Natural killer cell treated with Interleukin-12 subunit alpha and Interleukin-12 subunit beta and Interleukin-15 and Interleukin-18, amount 100 ng/mL, for 72 hours (primary cell): ENCODE measurements at regions not wholly inside any gene's neighbourhood (a gene's known extent, or its start where the extent isn't known, plus 50 kb on each side); places are given as distances from the start of the nearest gene placed in this dataset.

Experiments
- ATAC-seq, 2 donors: fragments of 150-1000 bp; cut with Tn5 transposase in 1 of 2; sonication (Bioruptor Pico), chemical (Tn5 transposase) in 1 of 2; 2 replicates each; pipeline ENCODE4 v1.10.0; 2021
- DNase-seq: peaks from one replicate; pipeline ENCODE4 v3.0.0; 2022; ENCODE audit warnings: low spot score
- H3K27ac Mint-ChIP-seq, 2 donors: 1 replicate in 1 of 2; 2 replicates in 1 of 2; pipeline ENCODE4 v1.8.0; 2022; ENCODE audit warnings: mixed read lengths in 2 of 2, mild to moderate bottlenecking in 1 of 2, moderate library complexity in 1 of 2
- H3K27me3 Mint-ChIP-seq, 2 donors: 1 replicate in 1 of 2; 2 replicates in 1 of 2; pipeline ENCODE4 v1.8.0; 2022; ENCODE audit warnings: mixed read lengths in 2 of 2
- H3K36me3 Mint-ChIP-seq: one replicate; pipeline ENCODE4 v1.8.0; 2022; ENCODE audit warnings: mixed read lengths
- H3K4me1 Mint-ChIP-seq, 2 donors: 1 replicate in 1 of 2; 2 replicates in 1 of 2; pipeline ENCODE4 v1.8.0; 2022; ENCODE audit warnings: low read depth in 2 of 2, mixed read lengths in 2 of 2, mild to moderate bottlenecking in 1 of 2
- H3K4me3 Mint-ChIP-seq: one replicate; pipeline ENCODE4 v1.8.0; 2022; ENCODE audit warnings: mixed read lengths
- H3K9me3 Mint-ChIP-seq: 2 replicates; pipeline ENCODE4 v1.8.0; 2022; ENCODE audit warnings: mixed read lengths

DNA sequence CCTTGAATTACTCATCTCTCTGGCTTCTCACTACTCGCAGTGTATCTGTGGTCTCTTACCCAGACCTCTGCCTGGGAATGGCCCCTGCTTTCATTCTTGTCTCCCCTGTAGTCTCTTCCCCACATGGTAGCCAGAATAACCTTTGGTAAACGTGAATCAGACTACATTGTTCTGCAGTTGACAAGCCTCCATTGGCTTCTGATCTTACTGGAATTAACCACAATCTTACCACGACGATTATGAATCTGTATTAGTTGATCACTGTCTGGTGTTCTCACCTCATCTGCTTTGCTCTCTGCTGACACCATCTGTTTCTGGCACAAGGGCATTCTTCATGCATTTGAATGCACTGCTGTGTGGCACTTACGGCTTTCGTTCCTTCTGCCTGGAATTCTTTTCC lies 781.2 kb downstream of the MTRR start:
- Mint-ChIP-seq H3K4me3 (no peak overlapping the region), H3K9me3 (peaks cover 21% of the 10 kb centered on the region), H3K36me3 (peaks cover 9% of the 10 kb centered on the region), H3K27ac (no peak overlapping the region), H3K27me3 (no peaks in the 10 kb centered on the region), H3K4me1 (no peaks in the 10 kb centered on the region)
- ATAC-seq = no peak
- DNase-seq = no peak

DNA sequence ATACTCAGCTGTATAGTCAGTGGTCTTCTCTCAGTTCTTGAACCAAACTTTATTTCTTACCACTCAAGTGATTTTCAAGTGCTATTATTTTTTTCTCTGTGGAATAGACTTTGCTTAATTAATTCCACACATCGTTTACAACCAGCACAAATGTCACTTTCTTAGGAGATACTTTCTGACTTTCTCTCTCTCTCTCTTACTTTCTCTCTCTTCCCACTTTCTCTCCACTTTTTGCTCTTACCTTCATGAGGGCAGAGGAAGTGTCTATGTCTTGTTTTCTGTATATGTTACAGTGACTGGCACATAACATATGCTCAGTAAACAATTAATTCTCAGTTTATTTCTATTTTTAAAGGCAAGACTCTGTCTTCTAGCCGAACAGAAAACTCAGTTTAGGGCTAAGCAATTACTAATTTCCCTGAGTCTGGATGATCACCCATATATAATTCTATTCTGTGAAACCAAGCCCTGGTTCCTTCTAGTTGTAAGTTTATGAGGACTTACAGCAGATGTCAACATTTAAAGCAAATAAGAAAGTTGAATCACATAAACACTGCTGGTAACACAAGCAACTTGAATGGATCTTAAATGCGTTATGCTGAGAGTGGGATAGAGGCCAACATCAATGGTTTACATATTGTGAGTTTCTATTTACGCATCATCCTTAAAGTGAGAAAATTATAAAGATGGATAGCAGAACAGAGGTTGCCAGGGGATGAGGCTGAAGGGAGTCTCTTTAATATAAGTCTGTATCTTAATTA lies 791.4 kb downstream of the MTRR start:
- Mint-ChIP-seq H3K36me3 (peaks cover 4% of the 10 kb centered on the region), H3K27me3 (no peaks in the 10 kb centered on the region), H3K9me3 (peaks cover 10% of the 10 kb centered on the region), H3K27ac (no peak overlapping the region), H3K4me3 (no peak overlapping the region), H3K4me1 (no peaks in the 10 kb centered on the region)
- ATAC-seq (no peak), DNase-seq (no peak)

DNA sequence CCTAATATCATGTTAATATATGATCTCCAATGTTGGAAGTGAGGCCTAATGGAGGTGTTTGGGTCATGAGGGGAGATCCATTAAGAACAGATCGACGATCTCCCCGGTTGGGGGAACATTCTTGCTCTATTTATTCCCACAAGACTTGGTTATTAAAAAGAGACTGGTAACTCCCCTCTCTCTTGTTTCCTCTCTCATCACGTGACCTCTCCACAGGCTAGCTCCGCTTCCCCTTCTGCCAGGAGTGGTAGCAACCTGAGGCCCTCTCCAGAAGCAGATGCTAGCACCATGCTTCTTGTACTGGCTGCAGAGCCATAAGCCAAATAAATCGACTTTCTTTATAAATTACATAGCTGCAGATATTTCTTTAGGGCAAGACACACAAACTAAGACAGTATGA lies 794.4 kb downstream of the MTRR start:
- ATAC-seq = no peak
- Mint-ChIP-seq H3K36me3 (no peaks in the 10 kb centered on the region), H3K9me3 (peaks cover 4% of the 10 kb centered on the region), H3K27me3 (no peaks in the 10 kb centered on the region), H3K4me3 (no peak overlapping the region), H3K27ac (no peak overlapping the region), H3K4me1 (no peaks in the 10 kb centered on the region)
- no peak for DNase-seq

DNA sequence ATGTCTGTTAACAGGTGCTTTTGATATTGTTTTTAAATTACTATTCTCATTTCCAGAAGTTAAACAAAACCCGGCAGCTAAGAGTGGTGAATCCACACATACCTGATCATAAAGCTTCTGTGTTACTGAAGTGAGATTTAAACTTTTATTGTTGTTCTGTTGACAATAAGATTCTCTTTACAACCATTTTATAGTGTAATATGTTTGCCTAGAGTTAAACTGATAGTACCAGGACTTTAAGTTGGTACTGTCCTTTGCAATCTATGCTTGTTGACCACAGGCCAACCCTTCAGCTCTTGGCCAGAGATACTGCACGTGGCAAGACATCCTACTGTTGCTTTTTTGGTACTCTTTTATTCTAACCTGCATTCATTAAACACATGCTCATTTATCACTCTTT lies 806.2 kb downstream of the MTRR start:
- H3K27me3 Mint-ChIP-seq = no peaks in the 10 kb centered on the region
- ATAC-seq = no peak
- no peak overlapping the region for H3K4me3 Mint-ChIP-seq
- no peaks in the 10 kb centered on the region for H3K36me3 Mint-ChIP-seq
- H3K27ac Mint-ChIP-seq = no peak overlapping the region
- no peak for DNase-seq
- H3K4me1 Mint-ChIP-seq = no peaks in the 10 kb centered on the region
- H3K9me3 Mint-ChIP-seq = peaks cover 4% of the 10 kb centered on the region

DNA sequence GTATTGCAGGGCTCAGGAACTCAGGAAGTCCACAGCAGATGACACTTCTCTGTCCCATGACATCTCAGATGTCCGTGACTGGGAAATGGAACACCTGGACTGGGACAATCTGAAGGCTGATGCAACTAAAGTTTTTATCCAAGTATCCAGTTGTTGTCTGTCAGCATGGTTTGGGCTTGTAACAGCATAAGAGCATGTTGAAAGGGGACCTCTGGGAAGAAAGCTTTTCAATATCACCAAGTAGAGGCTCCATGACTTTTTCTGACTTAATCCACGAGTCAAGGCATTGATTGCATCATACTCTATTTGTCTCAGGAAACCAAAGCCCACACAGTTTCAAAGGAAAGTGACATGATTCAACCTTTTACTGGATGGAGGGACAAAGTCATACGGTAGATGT lies 807.7 kb downstream of the MTRR start:
- peaks cover 4% of the 10 kb centered on the region for H3K9me3 Mint-ChIP-seq
- H3K27me3 Mint-ChIP-seq = no peaks in the 10 kb centered on the region
- DNase-seq (no peak), ATAC-seq (no peak)
- H3K4me3 Mint-ChIP-seq = no peak overlapping the region
- no peaks in the 10 kb centered on the region for H3K4me1 Mint-ChIP-seq
- no peaks in the 10 kb centered on the region for H3K36me3 Mint-ChIP-seq
- no peak overlapping the region for H3K27ac Mint-ChIP-seq

DNA sequence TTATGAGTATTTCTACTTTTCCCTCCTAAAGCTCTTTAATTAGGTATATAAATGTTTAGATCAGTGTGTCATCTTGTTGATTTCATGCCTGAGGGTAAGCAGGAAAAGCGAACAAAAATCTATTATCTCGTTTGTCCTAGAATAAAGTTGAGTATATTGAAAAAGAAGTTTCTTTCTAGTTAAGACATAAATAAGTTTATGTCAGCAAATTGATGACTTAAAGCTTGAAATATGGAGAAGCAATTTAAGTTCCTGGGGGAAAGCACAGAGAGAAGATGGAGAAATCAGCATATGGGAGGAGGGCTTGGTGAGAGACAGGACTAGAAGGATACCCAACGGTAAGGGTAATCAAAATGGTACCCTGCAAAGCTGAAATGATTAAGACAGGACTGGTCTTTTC lies 813.4 kb downstream of the MTRR start:
- no peak for DNase-seq
- Mint-ChIP-seq H3K4me1 (no peaks in the 10 kb centered on the region), H3K27me3 (no peaks in the 10 kb centered on the region), H3K36me3 (no peaks in the 10 kb centered on the region), H3K4me3 (no peak overlapping the region), H3K27ac (no peak overlapping the region), H3K9me3 (peaks cover 4% of the 10 kb centered on the region)
- no peak for ATAC-seq

DNA sequence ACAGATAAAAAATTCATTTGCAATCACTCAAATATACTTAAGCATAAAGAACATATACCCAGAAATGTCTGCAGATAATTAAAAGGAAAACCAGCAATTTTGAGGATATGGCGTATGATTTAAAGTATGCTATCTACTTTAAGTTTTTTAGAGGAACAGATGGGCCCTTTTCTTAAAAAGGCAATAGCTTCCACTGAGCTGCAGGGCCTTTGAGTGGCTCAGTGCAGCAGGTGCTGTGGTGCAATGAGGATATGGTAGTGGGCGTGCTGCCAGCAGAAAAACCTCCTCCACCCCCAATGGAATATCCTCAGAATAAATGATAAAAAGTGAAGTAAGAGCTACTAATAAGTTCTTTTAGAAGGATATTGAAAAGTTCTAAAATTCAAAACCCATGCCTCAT lies 814.5 kb downstream of the MTRR start:
- DNase-seq (no peak), ATAC-seq (no peak)
- H3K4me3 Mint-ChIP-seq = no peak overlapping the region

DNA sequence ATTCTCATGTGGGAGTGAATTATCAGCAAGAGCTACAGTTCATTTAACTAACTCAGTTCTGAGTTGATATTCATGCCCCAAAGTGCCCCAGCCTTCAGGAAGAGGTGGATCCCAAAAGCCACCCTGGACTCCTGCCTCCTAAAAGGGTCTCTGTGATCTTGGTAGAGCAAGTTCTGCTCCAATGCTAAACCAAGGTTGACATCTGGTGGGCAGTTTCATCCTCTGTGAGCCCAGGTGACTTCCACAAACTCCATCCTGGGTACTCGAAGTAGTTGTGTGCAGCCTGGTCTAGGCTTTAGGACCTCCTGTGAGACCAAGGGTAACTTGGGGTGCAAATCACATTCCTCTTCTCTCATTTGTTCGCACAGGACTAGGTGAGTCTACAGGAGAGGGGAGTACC lies 816.8 kb downstream of the MTRR start:
- Mint-ChIP-seq H3K27ac (no peak overlapping the region), H3K9me3 (peaks cover 2% of the 10 kb centered on the region), H3K27me3 (no peaks in the 10 kb centered on the region), H3K4me3 (no peak overlapping the region), H3K4me1 (no peaks in the 10 kb centered on the region), H3K36me3 (no peaks in the 10 kb centered on the region)
- ATAC-seq (no peak), DNase-seq (no peak)

More for the DNA sequence above, 814.5 kb downstream of the MTRR start:
- Mint-ChIP-seq H3K27ac (no peak overlapping the region), H3K9me3 (peaks cover 2% of the 10 kb centered on the region), H3K36me3 (no peaks in the 10 kb centered on the region), H3K27me3 (no peaks in the 10 kb centered on the region), H3K4me1 (no peaks in the 10 kb centered on the region)

DNA sequence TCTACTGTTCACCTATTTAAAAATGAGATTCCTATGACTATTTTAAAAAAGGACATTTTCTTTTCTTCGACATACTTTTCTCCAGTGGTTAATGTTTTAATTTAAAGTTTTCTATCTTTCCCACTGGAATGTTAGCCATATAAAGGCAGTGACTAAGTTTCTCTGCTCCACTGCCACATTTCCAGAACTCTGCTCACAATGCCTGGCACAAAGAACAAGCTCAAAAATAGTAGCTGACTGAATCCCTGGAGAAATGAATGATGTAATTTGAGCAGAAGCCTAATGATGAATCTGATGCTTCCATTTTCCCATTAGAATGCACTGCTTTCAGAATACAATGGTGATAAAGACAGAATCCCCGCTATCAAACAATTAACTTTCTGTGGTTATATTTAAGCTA lies 817.8 kb downstream of the MTRR start:
- Mint-ChIP-seq H3K4me3 (no peak overlapping the region), H3K36me3 (no peaks in the 10 kb centered on the region), H3K27me3 (no peaks in the 10 kb centered on the region), H3K9me3 (peaks cover 2% of the 10 kb centered on the region), H3K27ac (no peak overlapping the region), H3K4me1 (no peaks in the 10 kb centered on the region)
- no peak for DNase-seq
- no peak for ATAC-seq

DNA sequence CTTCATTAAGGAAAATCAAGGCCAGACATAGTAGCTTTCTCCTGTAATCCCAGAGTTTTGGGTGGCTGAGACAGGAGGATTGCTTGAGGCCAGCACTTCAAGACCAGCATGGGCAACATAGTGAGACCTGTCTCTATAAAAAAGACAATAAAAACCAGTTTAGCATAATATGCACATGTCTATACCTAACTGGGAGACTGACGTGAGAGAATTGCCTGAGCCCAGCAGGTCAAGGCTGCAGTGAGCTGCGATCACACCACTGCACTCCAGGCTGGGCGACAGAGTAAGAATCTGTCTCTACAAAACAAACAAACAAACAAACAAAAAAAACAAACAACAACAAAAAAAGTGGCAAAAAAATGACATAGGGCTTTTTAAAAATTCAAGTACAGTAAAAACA lies 820.8 kb downstream of the MTRR start:
- H3K9me3 Mint-ChIP-seq = peaks cover 6% of the 10 kb centered on the region
- DNase-seq (no peak), ATAC-seq (no peak)
- H3K27ac Mint-ChIP-seq = no peak overlapping the region
- no peak overlapping the region for H3K4me3 Mint-ChIP-seq
- H3K36me3 Mint-ChIP-seq = no peaks in the 10 kb centered on the region
- H3K27me3 Mint-ChIP-seq = no peaks in the 10 kb centered on the region
- no peaks in the 10 kb centered on the region for H3K4me1 Mint-ChIP-seq

DNA sequence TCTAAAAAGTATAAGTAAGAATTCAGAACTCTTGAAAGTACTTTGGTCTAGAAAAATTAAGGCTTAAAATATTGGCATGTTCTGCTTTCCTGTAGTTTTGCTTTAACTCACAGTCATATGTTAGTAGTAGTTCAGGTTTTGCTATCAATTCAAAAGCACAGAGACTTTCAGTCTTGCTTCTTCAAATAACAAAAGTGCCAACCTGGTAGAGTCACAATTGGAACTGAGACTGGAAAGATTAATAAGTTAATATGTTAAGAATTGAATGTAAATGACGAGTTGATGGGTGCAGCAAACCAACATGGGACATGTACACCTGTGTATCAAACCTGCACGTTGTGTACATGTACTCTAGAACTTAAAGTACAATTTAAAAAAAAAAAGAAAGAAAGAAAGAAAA lies 822.3 kb downstream of the MTRR start:
- no peak overlapping the region for H3K27ac Mint-ChIP-seq

DNA sequence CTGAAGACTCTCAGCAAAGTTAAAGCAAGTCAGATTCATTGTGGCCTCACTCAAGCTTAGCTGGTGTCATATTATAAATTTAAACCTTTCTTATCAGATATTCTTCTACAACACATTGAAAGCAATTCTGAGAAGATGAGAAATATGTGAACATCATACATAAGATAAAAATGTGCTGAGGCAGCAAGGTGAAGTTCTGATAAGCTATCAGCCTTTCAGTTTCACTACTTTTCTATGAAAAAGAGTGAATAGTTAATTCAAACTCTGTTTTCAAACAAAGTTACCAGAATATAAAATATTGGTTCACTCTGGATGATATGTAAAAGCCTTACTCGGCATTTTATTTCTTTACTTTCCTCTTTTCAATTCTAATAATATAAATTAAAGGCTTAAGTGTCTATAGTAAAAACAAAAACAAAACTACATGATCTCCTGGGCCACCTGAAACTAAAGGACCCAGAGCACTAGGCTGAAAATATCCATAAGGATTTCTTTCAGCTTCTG lies 824.4 kb downstream of the MTRR start:
- no peak for ATAC-seq

More for the DNA sequence above, 822.3 kb downstream of the MTRR start:
- Mint-ChIP-seq H3K9me3 (peaks cover 13% of the 10 kb centered on the region), H3K36me3 (peaks cover 5% of the 10 kb centered on the region), H3K4me3 (no peak overlapping the region), H3K4me1 (no peaks in the 10 kb centered on the region), H3K27me3 (no peaks in the 10 kb centered on the region)
- DNase-seq (no peak), ATAC-seq (no peak)

DNA sequence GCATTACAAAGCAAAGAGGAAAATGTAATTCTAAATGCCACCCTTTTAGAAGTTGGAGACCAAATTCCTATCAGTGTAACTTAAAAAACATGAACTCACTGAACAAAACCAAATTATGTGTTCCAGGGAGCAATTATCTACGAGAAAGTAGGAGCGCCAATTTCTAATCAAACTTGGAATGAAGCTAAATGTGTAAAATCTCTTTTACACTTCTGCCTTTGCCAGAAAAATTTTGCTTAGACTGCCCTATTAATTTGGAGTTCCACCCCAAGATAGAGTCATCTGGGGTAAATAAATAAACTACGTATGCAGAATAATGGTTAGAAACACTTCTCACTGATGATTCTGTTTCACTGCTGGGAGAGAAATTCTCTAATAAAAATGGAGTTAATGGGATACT lies 825.6 kb downstream of the MTRR start:
- DNase-seq = no peak
- Mint-ChIP-seq H3K4me1 (no peaks in the 10 kb centered on the region), H3K27ac (no peak overlapping the region), H3K27me3 (no peaks in the 10 kb centered on the region), H3K9me3 (peaks cover 10% of the 10 kb centered on the region), H3K36me3 (peaks cover 5% of the 10 kb centered on the region), H3K4me3 (no peak overlapping the region)
- no peak for ATAC-seq

More for the DNA sequence above, 824.4 kb downstream of the MTRR start:
- no peaks in the 10 kb centered on the region for H3K27me3 Mint-ChIP-seq
- H3K27ac Mint-ChIP-seq = no peak overlapping the region
- DNase-seq = no peak
- H3K4me1 Mint-ChIP-seq = no peaks in the 10 kb centered on the region
- peaks cover 5% of the 10 kb centered on the region for H3K36me3 Mint-ChIP-seq
- H3K4me3 Mint-ChIP-seq = no peak overlapping the region
- peaks cover 13% of the 10 kb centered on the region for H3K9me3 Mint-ChIP-seq

DNA sequence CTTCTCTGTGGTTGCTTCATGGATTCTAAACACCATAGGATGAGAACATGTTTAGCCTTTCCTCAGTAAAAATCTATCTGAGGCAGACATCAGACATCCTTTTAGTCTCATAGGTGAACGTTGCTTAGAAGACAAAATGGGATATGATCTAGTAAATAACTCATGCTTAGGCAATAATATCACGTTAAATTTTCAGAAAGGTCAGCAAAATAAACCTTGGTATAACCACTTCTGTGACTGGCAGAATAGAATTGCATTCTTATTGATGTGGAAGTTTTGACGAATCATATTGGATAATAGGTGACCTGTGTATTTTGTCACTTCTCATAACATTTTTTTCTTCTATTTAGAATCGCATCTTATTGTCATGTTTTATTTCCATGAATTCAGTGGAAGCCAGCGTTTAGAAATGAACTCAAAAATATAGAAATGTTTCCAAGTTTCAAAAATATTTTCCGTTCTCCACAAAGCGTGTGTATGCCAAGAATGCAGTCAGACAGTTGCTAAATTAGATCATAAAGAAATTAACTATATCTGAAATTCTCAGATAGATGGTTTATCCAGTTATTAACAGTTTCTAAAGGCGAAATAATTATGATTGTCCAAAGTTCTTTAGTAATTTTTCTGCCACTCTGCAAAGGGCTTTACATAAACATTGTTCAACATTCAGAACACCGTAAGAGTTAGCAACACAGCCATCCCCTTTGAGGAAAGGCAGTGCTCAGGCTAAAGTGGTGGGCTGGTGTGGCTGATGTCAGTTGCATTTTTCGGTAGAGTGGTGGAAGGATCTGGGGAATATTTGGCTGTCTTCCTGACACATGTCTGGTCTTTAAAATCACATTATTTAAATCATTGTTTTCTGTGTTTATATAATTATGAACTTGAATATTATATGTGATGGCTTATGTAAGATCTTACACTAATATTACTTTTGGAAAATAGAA lies 827.2 kb downstream of the MTRR start:
- Mint-ChIP-seq H3K27me3 (no peaks in the 10 kb centered on the region), H3K9me3 (peaks cover 11% of the 10 kb centered on the region), H3K4me1 (no peaks in the 10 kb centered on the region), H3K36me3 (peaks cover 5% of the 10 kb centered on the region), H3K4me3 (no peak overlapping the region), H3K27ac (no peak overlapping the region)
- no peak for ATAC-seq
- DNase-seq = no peak
